IgD-negative memory B cell (primary cell): ENCODE measurements at regions not wholly inside any gene's neighbourhood (a gene's known extent, or its start where the extent isn't known, plus 50 kb on each side); places are given as distances from the start of the nearest gene placed in this dataset.
"Not testable (repeated sequence)": the region's sequence is repeated elsewhere in the genome, so short reads cannot be mapped to it uniquely, and the experiment has no call there.

Experiments used
- H3K27ac Mint-ChIP-seq, 3 donors: one replicate each; pipeline ENCODE4 v1.8.0; 2020 to 2022; ENCODE audit warnings: mild to moderate bottlenecking in 3 of 3, mixed read lengths in 3 of 3, moderate library complexity in 1 of 3
- H3K27me3 Mint-ChIP-seq: one replicate; pipeline ENCODE4 v1.8.0; 2021; ENCODE audit warnings: mixed read lengths
- H3K36me3 Mint-ChIP-seq: one replicate; pipeline ENCODE4 v1.8.0; 2020; ENCODE audit warnings: mild to moderate bottlenecking, mixed read lengths
- H3K4me1 Mint-ChIP-seq, 3 donors: one replicate each; pipeline ENCODE4 v1.8.0; 2020 to 2022; ENCODE audit warnings: mixed read lengths in 3 of 3, mild to moderate bottlenecking in 1 of 3
- H3K4me3 Mint-ChIP-seq, 4 donors: one replicate each; pipeline ENCODE4 v1.8.0; 2020 to 2022; ENCODE audit warnings: mild to moderate bottlenecking in 4 of 4, mixed read lengths in 4 of 4, moderate library complexity in 3 of 4
- H3K9me3 Mint-ChIP-seq, 3 donors: one replicate each; pipeline ENCODE4 v1.8.0; 2020 to 2021; ENCODE audit warnings: mixed read lengths in 3 of 3, mild to moderate bottlenecking in 1 of 3

- no peaks in the 10 kb centered on the region for H3K4me1 Mint-ChIP-seq
- H3K27ac Mint-ChIP-seq = peak overlapping the region in 1 of 3 donors; percentile 39
- H3K4me3 Mint-ChIP-seq = no peak overlapping the region
- H3K36me3 Mint-ChIP-seq = no peaks in the 10 kb centered on the region
- peaks cover 4% of the 10 kb centered on the region for H3K27me3 Mint-ChIP-seq
- no peaks in the 10 kb centered on the region for H3K9me3 Mint-ChIP-seq
These were observed 106.0 kb upstream of the KIF2A start for GRCh38 chr5:62199792-62200716.

DNA sequence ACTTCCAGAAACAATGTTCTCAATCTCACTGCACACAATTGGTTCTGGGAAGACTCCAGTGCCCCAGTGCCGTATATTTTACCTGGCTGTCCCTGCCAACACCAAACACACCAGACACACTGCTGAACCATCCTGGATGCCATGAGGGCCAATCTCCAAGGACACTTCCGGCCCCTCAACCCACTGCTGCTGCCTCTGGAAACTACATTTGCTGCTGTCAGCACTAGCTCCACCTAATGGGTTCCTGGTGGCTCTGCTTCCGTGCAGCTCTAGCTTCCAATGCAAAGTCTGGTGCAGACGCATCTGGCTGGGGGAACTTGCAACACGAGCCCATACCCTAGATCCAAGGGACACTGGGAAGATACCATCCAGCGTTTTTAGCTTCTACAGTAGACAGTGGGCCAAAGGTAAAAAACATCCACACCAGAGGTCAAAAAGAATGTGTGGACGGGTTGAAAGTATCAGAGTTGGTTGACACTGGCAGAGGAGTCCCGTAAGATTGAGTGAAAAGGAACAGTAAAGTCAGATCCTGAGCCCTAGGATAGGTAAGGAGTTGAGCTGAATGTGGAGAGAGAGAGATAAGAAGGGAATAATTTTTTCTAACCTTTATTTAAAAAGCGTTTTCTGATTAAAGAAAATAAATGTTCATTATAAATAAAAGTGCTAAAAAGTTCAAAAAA is 99.7 kb upstream of the KIF2A start:
- Mint-ChIP-seq H3K27ac (no peak overlapping the region), H3K9me3 (no peaks in the 10 kb centered on the region), H3K27me3 (peaks cover 5% of the 10 kb centered on the region), H3K36me3 (no peaks in the 10 kb centered on the region), H3K4me3 (no peak overlapping the region), H3K4me1 (no peaks in the 10 kb centered on the region)

DNA sequence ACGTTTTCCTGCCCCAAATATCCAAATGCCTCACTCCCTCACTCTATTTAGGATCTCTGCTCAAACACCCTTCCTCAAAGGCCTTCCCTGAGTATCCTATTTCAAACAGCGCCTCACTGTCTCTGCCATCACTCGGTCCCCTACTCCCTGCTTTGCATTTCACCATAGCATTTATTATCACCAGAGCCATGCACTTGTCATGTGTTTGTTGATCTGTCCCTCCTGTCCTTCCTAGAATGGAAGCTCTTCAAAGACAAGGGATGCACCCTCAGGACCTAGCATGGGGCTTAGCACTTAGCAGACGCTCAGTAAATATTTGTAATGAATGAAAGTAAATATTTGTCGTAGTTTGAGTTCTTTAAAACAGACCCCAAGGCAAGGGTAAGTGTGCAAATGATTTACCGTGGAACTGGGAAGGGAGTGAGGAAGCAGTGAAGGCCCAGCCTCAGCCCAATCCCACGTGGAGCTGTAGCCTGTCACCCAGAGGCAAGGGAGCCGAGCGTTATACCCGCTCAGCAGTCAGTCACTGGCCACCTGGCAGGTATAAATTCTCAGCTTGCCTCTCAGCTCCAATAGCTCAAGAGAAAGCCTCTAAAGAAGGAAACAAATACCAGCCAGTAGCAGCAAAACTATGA is 97.7 kb upstream of the KIF2A start:
- Mint-ChIP-seq H3K27ac (no peak overlapping the region), H3K4me1 (no peaks in the 10 kb centered on the region), H3K36me3 (no peaks in the 10 kb centered on the region), H3K4me3 (no peak overlapping the region), H3K9me3 (no peaks in the 10 kb centered on the region), H3K27me3 (peaks cover 3% of the 10 kb centered on the region)

DNA sequence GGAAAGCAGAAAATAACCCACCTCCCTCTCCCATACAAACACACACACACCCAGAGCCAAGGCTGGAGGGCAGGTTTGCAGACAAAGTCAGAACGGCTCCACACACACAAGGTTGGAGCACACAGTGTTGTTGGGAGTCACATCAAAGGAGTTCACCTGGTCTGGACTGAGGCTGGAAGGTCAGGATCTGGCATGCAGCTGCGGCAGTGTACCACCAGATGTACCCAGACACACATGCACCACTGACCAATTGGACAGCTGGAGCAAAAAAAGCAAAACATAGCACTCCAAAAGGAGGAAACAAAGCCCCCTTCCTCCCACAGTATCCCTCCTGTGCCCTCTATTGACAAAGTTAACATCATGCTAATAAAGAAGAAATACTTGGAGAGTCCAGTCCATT is 94.6 kb upstream of the KIF2A start:
- no peaks in the 10 kb centered on the region for H3K4me1 Mint-ChIP-seq
- no peaks in the 10 kb centered on the region for H3K9me3 Mint-ChIP-seq
- H3K27me3 Mint-ChIP-seq = peaks cover 3% of the 10 kb centered on the region
- peak overlapping the region in 1 of 3 donors; percentile 21 for H3K27ac Mint-ChIP-seq
- peaks cover 2% of the 10 kb centered on the region for H3K36me3 Mint-ChIP-seq
- H3K4me3 Mint-ChIP-seq = no peak overlapping the region

DNA sequence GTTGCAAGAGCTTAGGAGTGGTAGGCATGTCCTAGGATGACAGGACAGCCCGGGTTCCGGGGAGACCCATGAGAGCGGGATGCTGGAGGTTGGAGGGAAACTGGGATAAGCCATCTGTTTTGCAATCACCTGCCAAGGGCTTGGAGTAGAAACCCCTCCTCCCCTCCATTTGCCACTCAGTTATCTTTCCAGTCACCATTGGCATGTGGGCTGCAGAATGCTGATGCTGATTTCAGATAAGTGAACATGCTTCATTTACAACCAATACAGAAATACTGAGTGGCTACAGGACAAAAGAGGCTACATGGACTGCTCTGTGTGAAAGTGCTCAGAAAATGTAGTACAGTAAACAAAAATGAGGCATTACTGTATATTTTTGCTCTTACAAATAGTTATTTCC is 93.4 kb upstream of the KIF2A start:
- no peak overlapping the region for H3K27ac Mint-ChIP-seq
- peaks cover 3% of the 10 kb centered on the region for H3K27me3 Mint-ChIP-seq
- no peak overlapping the region for H3K4me3 Mint-ChIP-seq
- no peaks in the 10 kb centered on the region for H3K9me3 Mint-ChIP-seq
- H3K4me1 Mint-ChIP-seq = no peaks in the 10 kb centered on the region
- H3K36me3 Mint-ChIP-seq = peaks cover 2% of the 10 kb centered on the region

GRCh38 chr5:62214701-62215100 is 91.3 kb upstream of the KIF2A start:
- Mint-ChIP-seq H3K36me3 (peaks cover 3% of the 10 kb centered on the region), H3K27me3 (no peaks in the 10 kb centered on the region), H3K4me1 (no peaks in the 10 kb centered on the region), H3K4me3 (no peak overlapping the region), H3K9me3 (peaks cover 0 to 2% (median 0%) of the 10 kb centered on the region in 3 donors), H3K27ac (peak overlapping the region in 1 of 3 donors; percentile 7)

DNA sequence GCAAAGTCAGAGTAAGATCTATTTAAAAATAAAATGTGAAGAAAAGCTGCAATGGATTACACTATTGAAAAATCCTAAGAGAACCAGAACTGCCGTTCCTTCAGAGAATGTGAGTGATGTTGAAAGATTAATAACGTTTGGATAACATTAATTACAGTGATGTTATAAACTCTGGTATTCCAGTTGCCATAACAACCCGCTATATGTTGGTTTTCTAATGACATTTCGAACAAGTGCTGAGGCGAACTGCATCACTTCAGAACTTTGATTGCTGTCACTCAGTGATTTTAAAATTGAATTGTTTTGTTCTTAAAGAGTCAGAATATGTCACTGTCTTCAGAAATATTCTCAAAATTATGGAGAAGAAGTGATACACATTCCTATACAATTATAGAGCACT is 89.4 kb upstream of the KIF2A start:
- H3K4me3 Mint-ChIP-seq, H3K9me3 Mint-ChIP-seq, H3K36me3 Mint-ChIP-seq, H3K4me1 Mint-ChIP-seq, H3K27ac Mint-ChIP-seq, H3K27me3 Mint-ChIP-seq: not testable (repeated sequence)

DNA sequence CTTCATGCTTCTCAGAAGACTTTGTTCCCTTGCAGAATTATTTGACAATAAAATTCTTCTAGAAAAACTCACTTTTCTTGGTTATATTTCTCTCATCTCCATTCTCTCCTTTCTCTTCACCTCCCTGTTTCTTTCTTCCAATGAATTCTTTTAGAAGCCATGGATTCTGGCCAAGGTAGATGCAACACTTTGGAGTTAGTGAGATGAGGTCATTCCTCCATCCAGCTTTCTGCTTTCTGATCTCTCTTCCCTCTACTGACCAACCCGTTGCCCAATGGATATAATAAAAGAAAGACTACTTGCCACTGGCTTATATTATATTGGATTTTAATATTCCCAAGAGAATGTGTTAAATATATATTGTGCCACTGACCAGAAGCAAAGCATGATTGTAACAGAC is 88.9 kb upstream of the KIF2A start:
- not testable (repeated sequence) for H3K9me3 Mint-ChIP-seq

GRCh38 chr5:62218860-62219259 is 87.1 kb upstream of the KIF2A start:
- H3K27me3 Mint-ChIP-seq = not testable (repeated sequence)

More for the DNA sequence above, 88.9 kb upstream of the KIF2A start:
- not testable (repeated sequence) for H3K4me3 Mint-ChIP-seq, H3K27ac Mint-ChIP-seq, H3K27me3 Mint-ChIP-seq, H3K36me3 Mint-ChIP-seq, H3K4me1 Mint-ChIP-seq

GRCh38 chr5:62221881-62222280 is 84.1 kb upstream of the KIF2A start:
- not testable (repeated sequence) for H3K36me3 Mint-ChIP-seq, H3K27ac Mint-ChIP-seq, H3K9me3 Mint-ChIP-seq, H3K27me3 Mint-ChIP-seq, H3K4me3 Mint-ChIP-seq, H3K4me1 Mint-ChIP-seq

More at GRCh38 chr5:62218860-62219259, 87.1 kb upstream of the KIF2A start:
- not testable (repeated sequence) for H3K36me3 Mint-ChIP-seq, H3K4me1 Mint-ChIP-seq, H3K27ac Mint-ChIP-seq, H3K4me3 Mint-ChIP-seq, H3K9me3 Mint-ChIP-seq

GRCh38 chr5:62222305-62222704 is 83.7 kb upstream of the KIF2A start:
- not testable (repeated sequence) for H3K36me3 Mint-ChIP-seq, H3K4me3 Mint-ChIP-seq, H3K27ac Mint-ChIP-seq, H3K9me3 Mint-ChIP-seq, H3K27me3 Mint-ChIP-seq, H3K4me1 Mint-ChIP-seq

GRCh38 chr5:62223312-62223670 is 82.7 kb upstream of the KIF2A start:
- H3K27ac Mint-ChIP-seq = peak overlapping the region in 2 of 3 donors; percentile 46 to 83
- H3K4me1 Mint-ChIP-seq, H3K9me3 Mint-ChIP-seq, H3K36me3 Mint-ChIP-seq, H3K27me3 Mint-ChIP-seq: not testable (repeated sequence)
- peak overlapping the region; percentile 75 to 94 (median 80) for H3K4me3 Mint-ChIP-seq

- Mint-ChIP-seq H3K27ac (peak overlapping the region in 1 of 3 donors; percentile 50), H3K4me3 (peak overlapping the region in 3 of 4 donors; percentile 30 to 51 (median 49))
- not testable (repeated sequence) for H3K9me3 Mint-ChIP-seq, H3K4me1 Mint-ChIP-seq, H3K36me3 Mint-ChIP-seq, H3K27me3 Mint-ChIP-seq
These were observed 80.9 kb upstream of the KIF2A start for GRCh38 chr5:62224987-62225601.

DNA sequence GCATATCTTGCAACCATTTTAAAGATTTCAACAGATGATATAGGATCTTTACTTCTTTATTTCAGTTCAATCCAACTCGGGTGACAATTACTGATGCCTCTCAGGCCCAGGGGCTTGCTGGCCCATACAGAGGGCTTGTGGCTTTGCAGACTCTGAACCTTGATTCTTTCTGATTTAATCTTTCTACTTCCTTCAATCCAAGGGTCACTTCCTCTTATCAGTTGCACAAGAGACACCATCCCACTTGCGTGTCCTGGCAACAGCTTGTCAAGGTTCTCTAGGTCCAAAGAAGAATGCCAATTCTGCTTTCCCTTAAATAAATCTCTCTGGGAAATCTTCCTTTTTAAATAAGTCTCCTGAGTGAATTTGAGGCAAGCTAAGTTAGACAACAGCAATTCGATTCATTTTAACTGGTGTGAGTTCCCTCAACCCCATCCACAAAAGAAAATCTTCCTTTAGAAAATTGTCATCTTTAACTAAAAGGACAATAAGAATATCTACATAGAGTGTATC is 75.1 kb upstream of the KIF2A start:
- H3K4me3 Mint-ChIP-seq, H3K27me3 Mint-ChIP-seq, H3K9me3 Mint-ChIP-seq, H3K4me1 Mint-ChIP-seq, H3K27ac Mint-ChIP-seq, H3K36me3 Mint-ChIP-seq: not testable (repeated sequence)

DNA sequence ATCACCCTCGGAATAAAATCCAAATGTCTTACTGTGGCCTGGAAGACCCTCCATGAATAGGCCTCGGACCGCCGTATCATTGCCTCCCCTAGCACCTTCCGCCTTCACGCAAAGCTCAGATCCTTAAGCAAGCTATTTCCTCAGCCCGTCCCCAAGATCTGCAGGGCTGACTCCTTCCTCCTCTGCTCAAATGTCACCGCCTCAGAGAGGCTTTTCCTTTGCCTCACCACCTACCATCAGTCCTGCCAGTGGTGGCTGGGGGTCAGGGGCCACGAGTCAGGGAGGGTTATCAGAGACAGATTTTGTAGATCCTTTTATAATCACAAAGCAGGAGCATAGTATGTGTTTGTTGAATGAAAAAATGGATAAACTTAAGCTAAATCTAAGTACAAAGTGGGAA is 74.4 kb upstream of the KIF2A start:
- Mint-ChIP-seq H3K27me3 (peaks cover 3% of the 10 kb centered on the region), H3K9me3 (no peaks in the 10 kb centered on the region), H3K36me3 (peaks cover 1% of the 10 kb centered on the region), H3K4me3 (no peak overlapping the region), H3K27ac (no peak overlapping the region), H3K4me1 (no peaks in the 10 kb centered on the region)
